Esophagus squamous epithelium (tissue), 5 donors: ENCODE measurements at regions not wholly inside any gene's neighbourhood (a gene's known extent, or its start where the extent isn't known, plus 50 kb on each side); places are given as distances from the start of the nearest gene placed in this dataset.

ENCODE experiments used
- DNase-seq: peaks from one replicate; lab custom pipeline; 2025; lab: John Stamatoyannopoulos, UW
- H3K27ac ChIP-seq, 4 donors: fragments of 200-600 bp; sonication (generic); one replicate each; pipeline ENCODE4 v1.5.1; 2016 to 2019; ENCODE audit warnings: mild to moderate bottlenecking in 1 of 4
- H3K27me3 ChIP-seq, 4 donors: fragments of 200-600 bp; sonication (generic); 1 replicate in 3 of 4; 2 replicates in 1 of 4; pipeline versions ENCODE4 v1.5.1 to v1.6.0; 2017 to 2021; ENCODE audit warnings: antibody characterized with exemption in 1 of 4
- H3K36me3 ChIP-seq, 3 donors: fragments of 200-600 bp; sonication (generic); one replicate each; pipeline ENCODE4 v1.5.1; 2016 to 2019
- H3K4me1 ChIP-seq, 3 donors: fragments of 200-600 bp; sonication (generic); one replicate each; pipeline ENCODE4 v1.5.1; 2017 to 2019
- H3K4me3 ChIP-seq, 4 donors: fragments of 200-600 bp; sonication (generic); 1 replicate in 3 of 4; 2 replicates in 1 of 4; pipeline ENCODE4 v1.5.1; 2016 to 2019; ENCODE audit warnings: mild to moderate bottlenecking in 2 of 4, moderate library complexity in 1 of 4
- H3K9me3 ChIP-seq, 3 donors: fragments of 200-600 bp; sonication (generic); one replicate each; pipeline ENCODE4 v1.5.1; 2016 to 2019
- POLR2A ChIP-seq, 4 donors: fragments of 450-650 bp; IDR thresholded peaks; one replicate each; pipeline ENCODE4 v1.6.1; 2017; ENCODE audit warnings: antibody characterized with exemption in 4 of 4, mild to moderate bottlenecking in 4 of 4, moderate library complexity in 3 of 4
- WGBS, 2 donors: methylation state at CpG; one replicate each; pipeline ENCODE4 v1.1.5; 2018; 5-methylcytosine and 5-hydroxymethylcytosine counted together
- intact Hi-C: fragments of 100-400 bp; cut with DNase I; formaldehyde crosslinking; loops from one replicate; pipeline ENCODE4 v1.15.0; 2022
- TF ChIP-seq, protein P1 (sequence below), 6 experiments: fragments of 450-650 bp in 4 of 6; fragments of 200-600 bp in 2 of 6; sonication (generic) in 2 of 6; IDR thresholded peaks; one replicate each; pipeline ENCODE4 v1.5.1; 2016 to 2019; ENCODE audit warnings: antibody characterized with exemption in 6 of 6, mild to moderate bottlenecking in 4 of 6, moderate library complexity in 4 of 6
- donor health status: DM: yes; HTN: yes; CAD: no.

DNA sequence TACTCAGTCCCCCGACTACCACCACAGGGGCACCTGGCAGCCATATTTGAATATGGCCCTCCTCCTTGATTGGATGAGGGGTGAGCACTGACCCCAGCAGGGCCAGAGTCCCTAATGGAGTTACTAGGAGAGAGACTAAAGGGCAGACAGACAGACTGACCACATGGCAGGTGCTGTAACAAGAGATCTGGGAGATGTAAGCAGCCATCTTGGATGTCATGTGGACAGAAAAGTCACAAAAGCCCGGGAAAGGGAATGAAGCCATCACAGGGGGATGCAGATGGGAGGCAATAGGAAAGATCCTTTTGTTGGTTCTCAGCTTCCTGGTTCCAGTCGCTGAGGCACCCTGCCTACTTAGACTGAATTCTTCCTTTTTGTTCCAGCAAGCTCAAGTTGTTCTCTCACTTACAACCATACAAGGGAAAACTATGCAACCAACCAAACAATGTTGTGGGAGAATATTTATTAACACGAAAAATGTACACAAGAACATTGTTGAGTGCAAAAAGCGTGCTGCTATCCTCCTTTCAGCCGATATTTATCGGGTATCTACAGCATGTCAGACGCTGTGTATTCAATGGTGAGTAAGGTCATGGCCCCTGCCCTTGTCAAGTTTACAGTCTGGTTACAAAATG is 511.6 kb upstream of the PROK2 start:
- Histone ChIP-seq H3K27me3 (peaks cover 0 to 2% (median 0%) of the 10 kb centered on the region in 4 donors), H3K9me3 (no peaks in the 10 kb centered on the region), H3K36me3 (no peaks in the 10 kb centered on the region), H3K4me1 (peaks cover 0 to 55% (median 10%) of the 10 kb centered on the region in 3 donors), H3K27ac (peak overlapping the region; percentile 48 to 82 (median 63)), H3K4me3 (no peak overlapping the region)
- intact Hi-C loops, result no loop called here
- no peak for TF ChIP-seq POLR2A (IDR thresholded peaks at IDR 0.05)
- TF ChIP-seq, protein P1, sequence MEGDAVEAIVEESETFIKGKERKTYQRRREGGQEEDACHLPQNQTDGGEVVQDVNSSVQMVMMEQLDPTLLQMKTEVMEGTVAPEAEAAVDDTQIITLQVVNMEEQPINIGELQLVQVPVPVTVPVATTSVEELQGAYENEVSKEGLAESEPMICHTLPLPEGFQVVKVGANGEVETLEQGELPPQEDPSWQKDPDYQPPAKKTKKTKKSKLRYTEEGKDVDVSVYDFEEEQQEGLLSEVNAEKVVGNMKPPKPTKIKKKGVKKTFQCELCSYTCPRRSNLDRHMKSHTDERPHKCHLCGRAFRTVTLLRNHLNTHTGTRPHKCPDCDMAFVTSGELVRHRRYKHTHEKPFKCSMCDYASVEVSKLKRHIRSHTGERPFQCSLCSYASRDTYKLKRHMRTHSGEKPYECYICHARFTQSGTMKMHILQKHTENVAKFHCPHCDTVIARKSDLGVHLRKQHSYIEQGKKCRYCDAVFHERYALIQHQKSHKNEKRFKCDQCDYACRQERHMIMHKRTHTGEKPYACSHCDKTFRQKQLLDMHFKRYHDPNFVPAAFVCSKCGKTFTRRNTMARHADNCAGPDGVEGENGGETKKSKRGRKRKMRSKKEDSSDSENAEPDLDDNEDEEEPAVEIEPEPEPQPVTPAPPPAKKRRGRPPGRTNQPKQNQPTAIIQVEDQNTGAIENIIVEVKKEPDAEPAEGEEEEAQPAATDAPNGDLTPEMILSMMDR (IDR thresholded peaks at IDR 0.05), result no peak
- no peak for DNase-seq
- WGBS, 2 donors, result 74 to 75% methylated on average over 8 of the region's 8 CpGs

- H3K4me1 ChIP-seq, result peaks cover 0 to 53% (median 10%) of the 10 kb centered on the region in 3 donors
- TF ChIP-seq, protein P1 (IDR thresholded peaks at IDR 0.05), result no peak
- TF ChIP-seq POLR2A (IDR thresholded peaks at IDR 0.05), result no peak
- peaks cover 0 to 7% (median 0%) of the 10 kb centered on the region in 4 donors for H3K27me3 ChIP-seq
- H3K9me3 ChIP-seq, result no peaks in the 10 kb centered on the region
- H3K27ac ChIP-seq, result peak overlapping the region; percentile 48 to 82 (median 63)
- WGBS, 2 donors, result 39 to 70% methylated on average over 7 of the region's 7 CpGs
- no peaks in the 10 kb centered on the region for H3K36me3 ChIP-seq
- H3K4me3 ChIP-seq, result no peak overlapping the region
- intact Hi-C loops, result no loop called here
- DNase-seq, result no peak
Measured at GRCh38 chr3:72295962-72296450, 511.1 kb upstream of the PROK2 start.

GRCh38 chr3:72295276-72295961 is 510.5 kb upstream of the PROK2 start:
- intact Hi-C loops, result no loop called here
- Histone ChIP-seq H3K27me3 (peaks cover 0 to 12% (median 0%) of the 10 kb centered on the region in 4 donors), H3K4me1 (peaks cover 0 to 53% (median 10%) of the 10 kb centered on the region in 3 donors), H3K36me3 (no peaks in the 10 kb centered on the region), H3K27ac (peak overlapping the region in 3 of 4 donors; percentile 48 to 82 (median 69)), H3K4me3 (no peak overlapping the region), H3K9me3 (no peaks in the 10 kb centered on the region)
- 26 to 50% methylated on average over 7 of the region's 7 CpGs for WGBS, 2 donors
- TF ChIP-seq POLR2A (IDR thresholded peaks at IDR 0.05), result no peak
- TF ChIP-seq, protein P1 (IDR thresholded peaks at IDR 0.05), result no peak
- no peak for DNase-seq

DNA sequence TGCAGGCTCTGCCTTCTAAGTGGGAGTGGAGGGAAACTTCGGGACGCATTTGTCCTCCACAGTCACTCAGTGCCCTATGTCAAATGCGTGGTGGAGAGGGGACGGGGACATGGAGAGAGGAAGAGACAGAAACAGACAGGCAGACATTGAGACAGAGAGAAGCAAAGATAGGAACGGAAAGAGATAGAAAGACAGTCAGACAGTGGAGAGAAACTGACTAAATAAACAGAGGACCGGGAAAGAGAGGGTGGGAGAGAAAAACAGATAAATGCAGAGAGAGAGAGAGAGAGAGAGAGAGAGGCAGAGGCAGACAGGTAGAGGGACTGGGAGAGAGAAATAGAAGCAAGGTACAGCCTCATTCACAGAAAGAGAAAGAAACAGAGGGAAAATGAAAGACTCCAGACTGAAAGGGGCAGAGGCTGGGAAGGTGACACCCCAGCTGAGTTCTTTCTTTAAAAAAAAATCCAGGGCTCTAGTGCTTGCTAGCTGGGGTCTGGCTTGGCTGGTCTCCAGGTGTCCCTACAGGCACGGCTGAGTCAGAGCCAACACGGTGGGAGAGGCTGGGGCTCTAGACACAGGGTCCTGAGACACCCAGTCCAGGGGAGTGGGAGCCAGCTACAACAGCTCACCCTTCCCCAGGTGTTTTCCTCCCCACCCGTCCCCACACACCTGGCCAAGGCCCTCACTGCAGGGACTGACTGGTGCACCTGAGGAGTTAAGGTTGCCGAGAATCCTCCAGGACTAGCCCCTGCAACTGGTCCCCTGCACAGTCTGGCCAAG is 506.1 kb upstream of the PROK2 start:
- DNase-seq, result no peak
- intact Hi-C loops, result no loop called here
- 73 to 85% methylated on average over 8 to 10 of the region's 10 CpGs for WGBS, 2 donors
- Histone ChIP-seq H3K9me3 (no peaks in the 10 kb centered on the region), H3K4me3 (no peak overlapping the region), H3K27ac (no peak overlapping the region), H3K27me3 (peaks cover 0 to 19% (median 0%) of the 10 kb centered on the region in 4 donors), H3K36me3 (no peaks in the 10 kb centered on the region), H3K4me1 (peaks cover 17 to 43% (median 19%) of the 10 kb centered on the region in 3 donors)
- no peak for TF ChIP-seq POLR2A (IDR thresholded peaks at IDR 0.05)
- TF ChIP-seq, protein P1 (IDR thresholded peaks at IDR 0.05), result no peak
